K562 (cell line): ENCODE measurements at regions not wholly inside any gene's neighbourhood (a gene's known extent, or its start where the extent isn't known, plus 50 kb on each side); places are given as distances from the start of the nearest gene placed in this dataset.

Source experiments
- CBX8 ChIP-seq: fragments of 200-600 bp; sonication (generic); IDR thresholded peaks from 2 replicates; pipeline ENCODE4 v1.6.1; 2012; ENCODE audit warnings: borderline replicate concordance, mixed run types, low read depth, mild to moderate bottlenecking, moderate library complexity, mixed read lengths, low read length, control low read depth, inconsistent platforms; ENCODE audit not compliant: poor library complexity, severe bottlenecking; ENCODE audit errors: extremely low read depth
- CTCF ChIP-seq, 3 experiments: IDR thresholded peaks in 2 of 3; conservative IDR thresholded peaks in 1 of 3; 2 replicates each; pipeline ENCODE4 v1.5.1; 2011 to 2012; ENCODE audit warnings: low read length in 3 of 3, mild to moderate bottlenecking in 3 of 3, control low read depth in 2 of 3, improper control_type of control experiment in 1 of 3, inconsistent platforms in 1 of 3, low read depth in 1 of 3, mixed read lengths in 1 of 3, moderate library complexity in 1 of 3; ENCODE audit not compliant: insufficient read depth in 2 of 3
- DEAF1 ChIP-seq: fragments of 450-650 bp; formaldehyde crosslinking; IDR thresholded peaks from 2 replicates; pipeline ENCODE4 v1.4.0; 2020; ENCODE audit warnings: mild to moderate bottlenecking, moderate library complexity
- EP300 ChIP-seq: IDR thresholded peaks from 2 replicates; pipeline ENCODE4 v1.6.1; 2012; ENCODE audit warnings: low read length, improper control_type of control experiment
- HES1 ChIP-seq: fragments of 450-650 bp; IDR thresholded peaks from 2 replicates; pipeline ENCODE4 v1.6.1; 2016; ENCODE audit warnings: low read depth, mild to moderate bottlenecking, moderate library complexity
- KAT7 ChIP-seq: sonication (generic); formaldehyde crosslinking; IDR thresholded peaks from 2 replicates; pipeline ENCODE4 v1.8.0; 2022; ENCODE audit warnings: missing genetic modification reagents, mild to moderate bottlenecking, borderline replicate concordance
- KLF16 ChIP-seq: IDR thresholded peaks from 2 replicates; pipeline ENCODE4 v1.6.1; 2016; ENCODE audit warnings: antibody characterized with exemption
- PHTF2 ChIP-seq: fragments of 250-450 bp; sonication (Bioruptor Pico); IDR thresholded peaks from 2 replicates; pipeline ENCODE4 v1.5.0; 2021; ENCODE audit warnings: mild to moderate bottlenecking
- PKNOX1 ChIP-seq: fragments of 450-650 bp; IDR thresholded peaks from 2 replicates; pipeline ENCODE4 v1.6.1; 2016
- RREB1 ChIP-seq: fragments of 250-450 bp; sonication (Bioruptor Pico); IDR thresholded peaks from 2 replicates; pipeline ENCODE4 v1.4.0; 2020
- SMAD4 ChIP-seq: fragments of 250-450 bp; sonication (Bioruptor Pico); conservative IDR thresholded peaks from 2 replicates; pipeline ENCODE4 v1.8.0; 2021; ENCODE audit warnings: inconsistent platforms, mild to moderate bottlenecking, moderate library complexity
- SREBF2 ChIP-seq: sonication (generic); formaldehyde crosslinking; IDR thresholded peaks from 2 replicates; pipeline ENCODE4 v1.4.0; 2020; ENCODE audit warnings: mild to moderate bottlenecking, missing genetic modification reagents
- THAP7 ChIP-seq: fragments of 250-450 bp; sonication (Bioruptor Pico); IDR thresholded peaks from 2 replicates; pipeline ENCODE4 v1.5.0; 2021

GRCh38 chr14:54344445-54344844 is 52.4 kb upstream of the CDKN3 start (continued):
- TF ChIP-seq CTCF (IDR thresholded peaks at IDR 0.05 in 2 of 3, conservative IDR thresholded peaks at IDR 0.05 in 1 of 3; ENCODE audit: insufficient read depth in 2 of 3, low read depth in 1 of 3, low read length in 3 of 3): no peak
- no peak for TF ChIP-seq DEAF1 (CRISPR knock-in tag)
- TF ChIP-seq SREBF2: no peak
- no peak for TF ChIP-seq PHTF2
- TF ChIP-seq SMAD4 (CRISPR knock-in tag): peak; percentile 72; the same call in 1 of the 2 replicates
- no peak for TF ChIP-seq CBX8
- TF ChIP-seq HES1: no peak
- no peak for TF ChIP-seq THAP7 (CRISPR knock-in tag)
- peak; percentile 28 for TF ChIP-seq PKNOX1
- TF ChIP-seq KLF16: peak; percentile 35; the same call in 1 of the 2 replicates
- no peak for TF ChIP-seq RREB1 (CRISPR knock-in tag)
- TF ChIP-seq KAT7: no peak
- TF ChIP-seq EP300: no peak; the same call in 1 of the 2 replicates
